Esophagus squamous epithelium (tissue), 4 donors: ENCODE measurements at regions not wholly inside any gene's neighbourhood (a gene's known extent, or its start where the extent isn't known, plus 50 kb on each side); places are given as distances from the start of the nearest gene placed in this dataset.

ENCODE experiments used
- CTCF ChIP-seq, 6 experiments: fragments of 450-650 bp in 4 of 6; fragments of 200-600 bp in 2 of 6; sonication (generic) in 2 of 6; IDR thresholded peaks; one replicate each; pipeline ENCODE4 v1.5.1; 2016 to 2019; ENCODE audit warnings: antibody characterized with exemption in 6 of 6, mild to moderate bottlenecking in 4 of 6, moderate library complexity in 4 of 6
- POLR2A ChIP-seq, 4 donors: fragments of 450-650 bp; IDR thresholded peaks; one replicate each; pipeline ENCODE4 v1.6.1; 2017; ENCODE audit warnings: antibody characterized with exemption in 4 of 4, mild to moderate bottlenecking in 4 of 4, moderate library complexity in 3 of 4

- TF ChIP-seq POLR2A (IDR thresholded peaks at IDR 0.05) (no peak), CTCF (IDR thresholded peaks at IDR 0.05) (no peak)
Measured at GRCh38 chr4:14280567-14280966, 653.0 kb upstream of the BOD1L1 start.
